ENCODE measurements at regions not wholly inside any gene's neighbourhood (a gene's known extent, or its start where the extent isn't known, plus 50 kb on each side); places are given as distances from the start of the nearest gene placed in this dataset.

DNA sequence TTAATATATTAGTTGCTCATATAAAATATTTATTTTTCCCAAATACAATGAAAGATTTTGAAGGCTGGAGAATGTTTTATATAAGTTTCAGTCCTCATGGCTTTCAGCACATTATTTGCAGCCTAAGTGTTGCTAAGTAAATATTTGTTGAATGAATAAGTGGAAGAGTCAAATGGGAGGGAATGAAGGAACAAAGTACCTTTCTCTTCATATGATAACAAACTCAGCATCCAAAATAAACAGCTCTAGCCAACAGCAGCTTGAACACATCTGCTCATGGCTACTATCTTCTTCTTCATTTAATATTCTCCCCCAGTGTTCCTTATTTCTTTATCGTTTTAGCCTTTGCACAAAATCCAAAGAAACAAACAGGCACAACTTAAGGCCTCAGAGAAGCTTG, 385.2 kb upstream of the PIK3C3 start:
- TF ChIP-seq, protein P1, sequence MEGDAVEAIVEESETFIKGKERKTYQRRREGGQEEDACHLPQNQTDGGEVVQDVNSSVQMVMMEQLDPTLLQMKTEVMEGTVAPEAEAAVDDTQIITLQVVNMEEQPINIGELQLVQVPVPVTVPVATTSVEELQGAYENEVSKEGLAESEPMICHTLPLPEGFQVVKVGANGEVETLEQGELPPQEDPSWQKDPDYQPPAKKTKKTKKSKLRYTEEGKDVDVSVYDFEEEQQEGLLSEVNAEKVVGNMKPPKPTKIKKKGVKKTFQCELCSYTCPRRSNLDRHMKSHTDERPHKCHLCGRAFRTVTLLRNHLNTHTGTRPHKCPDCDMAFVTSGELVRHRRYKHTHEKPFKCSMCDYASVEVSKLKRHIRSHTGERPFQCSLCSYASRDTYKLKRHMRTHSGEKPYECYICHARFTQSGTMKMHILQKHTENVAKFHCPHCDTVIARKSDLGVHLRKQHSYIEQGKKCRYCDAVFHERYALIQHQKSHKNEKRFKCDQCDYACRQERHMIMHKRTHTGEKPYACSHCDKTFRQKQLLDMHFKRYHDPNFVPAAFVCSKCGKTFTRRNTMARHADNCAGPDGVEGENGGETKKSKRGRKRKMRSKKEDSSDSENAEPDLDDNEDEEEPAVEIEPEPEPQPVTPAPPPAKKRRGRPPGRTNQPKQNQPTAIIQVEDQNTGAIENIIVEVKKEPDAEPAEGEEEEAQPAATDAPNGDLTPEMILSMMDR (IDR thresholded peaks at IDR 0.05), result no peak
- no peak for TF ChIP-seq EP300 (IDR thresholded peaks at IDR 0.05)
